ENCODE measurements at regions not wholly inside any gene's neighbourhood (a gene's known extent, or its start where the extent isn't known, plus 50 kb on each side); places are given as distances from the start of the nearest gene placed in this dataset.

DNA sequence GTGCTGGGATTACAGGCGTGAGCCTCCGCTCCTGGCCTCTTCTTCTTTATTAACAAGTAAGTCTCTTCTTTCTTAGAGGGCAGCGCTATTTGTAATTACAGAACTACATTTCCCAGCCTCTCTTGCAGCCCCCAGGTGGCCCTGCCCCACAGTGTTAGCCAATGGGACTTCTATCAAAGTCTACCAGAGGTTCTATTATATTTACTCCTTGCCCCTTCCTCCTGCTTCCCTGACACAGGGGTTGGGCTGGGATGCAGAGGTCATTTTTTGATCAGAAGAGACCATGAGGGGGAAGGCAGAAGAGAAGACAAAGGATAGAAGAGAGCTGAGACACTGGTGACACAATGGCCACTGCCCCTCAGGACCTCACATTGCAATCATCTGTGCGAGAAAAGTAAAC lies 224.2 kb downstream of the SYK start:
- Histone ChIP-seq H3K79me2 (ENCODE audit: low read length) (no peaks in the 10 kb centered on the region), H3K4me1 (ENCODE audit: insufficient read depth, low read length) (no peaks in the 10 kb centered on the region), H2AFZ (ENCODE audit: low read length) (no peak overlapping the region), H3K4me2 (ENCODE audit: low read length) (no peak overlapping the region), H3F3A (ENCODE audit: low read length, unreplicated experiment) (no peaks in the 10 kb centered on the region), H3K9ac (ENCODE audit: low read length) (no peak overlapping the region), H3K27ac (ENCODE audit: low read length) (no peak overlapping the region), H3K9me2 (replicated peaks; ENCODE audit: low read length) (no peaks in the 10 kb centered on the region), H3K9me3 (ENCODE audit: low read length) (no peaks in the 10 kb centered on the region), H3K4me3 (ENCODE audit: low read length) (no peak overlapping the region), H4K20me1 (ENCODE audit: low read length) (no peaks in the 10 kb centered on the region), H3K36me3 (ENCODE audit: low read depth, low read length) (no peaks in the 10 kb centered on the region), H3K27me3 (ENCODE audit: low read length) (no peaks in the 10 kb centered on the region)
- BruUV-seq (replicated peaks): no TSS peak
- ChIA-PET POLR2A (ENCODE audit: unreplicated experiment) (no interaction called here), CTCF (no interaction called here)
- DNase-seq (no peak), ATAC-seq (no peak)
- intact Hi-C loops (cut with micrococcal nuclease): no loop called here
- TF ChIP-seq, protein P1, sequence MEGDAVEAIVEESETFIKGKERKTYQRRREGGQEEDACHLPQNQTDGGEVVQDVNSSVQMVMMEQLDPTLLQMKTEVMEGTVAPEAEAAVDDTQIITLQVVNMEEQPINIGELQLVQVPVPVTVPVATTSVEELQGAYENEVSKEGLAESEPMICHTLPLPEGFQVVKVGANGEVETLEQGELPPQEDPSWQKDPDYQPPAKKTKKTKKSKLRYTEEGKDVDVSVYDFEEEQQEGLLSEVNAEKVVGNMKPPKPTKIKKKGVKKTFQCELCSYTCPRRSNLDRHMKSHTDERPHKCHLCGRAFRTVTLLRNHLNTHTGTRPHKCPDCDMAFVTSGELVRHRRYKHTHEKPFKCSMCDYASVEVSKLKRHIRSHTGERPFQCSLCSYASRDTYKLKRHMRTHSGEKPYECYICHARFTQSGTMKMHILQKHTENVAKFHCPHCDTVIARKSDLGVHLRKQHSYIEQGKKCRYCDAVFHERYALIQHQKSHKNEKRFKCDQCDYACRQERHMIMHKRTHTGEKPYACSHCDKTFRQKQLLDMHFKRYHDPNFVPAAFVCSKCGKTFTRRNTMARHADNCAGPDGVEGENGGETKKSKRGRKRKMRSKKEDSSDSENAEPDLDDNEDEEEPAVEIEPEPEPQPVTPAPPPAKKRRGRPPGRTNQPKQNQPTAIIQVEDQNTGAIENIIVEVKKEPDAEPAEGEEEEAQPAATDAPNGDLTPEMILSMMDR (conservative IDR thresholded peaks at IDR 0.05; ENCODE audit: low read depth, low read length): no peak
- no peak for TF ChIP-seq EZH2 (IDR thresholded peaks at IDR 0.05; ENCODE audit: low read length, unreplicated experiment)
- TF ChIP-seq EZH2phosphoT487 (IDR thresholded peaks at IDR 0.05; ENCODE audit: borderline replicate concordance, low read length): no peak

DNA sequence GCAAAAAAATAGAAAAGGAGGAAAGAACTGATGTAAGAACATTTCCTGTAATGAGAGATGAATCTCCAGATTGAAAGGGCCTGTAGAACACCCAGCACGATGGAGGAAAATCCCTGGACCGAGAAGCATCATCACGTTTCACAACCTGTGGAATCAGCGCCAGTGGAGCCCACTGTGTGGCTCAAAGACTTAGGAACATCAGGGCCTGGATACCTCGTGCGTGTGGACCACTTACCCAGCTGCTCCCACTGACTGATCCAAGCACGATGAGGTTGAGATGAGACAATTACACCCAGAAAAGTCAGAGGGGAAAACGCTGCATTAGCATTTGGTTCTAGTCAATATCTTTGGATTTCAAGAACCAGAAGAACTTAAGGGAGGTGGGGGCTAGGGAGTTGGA lies 224.6 kb downstream of the SYK start:
- no peaks in the 10 kb centered on the region for H3F3A ChIP-seq (ENCODE audit: low read length, unreplicated experiment)
- intact Hi-C loops (cut with micrococcal nuclease): no loop called here
- no peaks in the 10 kb centered on the region for H3K9me2 ChIP-seq (replicated peaks; ENCODE audit: low read length)
- no peaks in the 10 kb centered on the region for H3K9me3 ChIP-seq (ENCODE audit: low read length)
- no TSS peak for BruUV-seq (replicated peaks)
- H3K4me2 ChIP-seq (ENCODE audit: low read length): no peak overlapping the region
- no peak overlapping the region for H3K4me3 ChIP-seq (ENCODE audit: low read length)
- no peaks in the 10 kb centered on the region for H3K36me3 ChIP-seq (ENCODE audit: low read depth, low read length)
- no peaks in the 10 kb centered on the region for H4K20me1 ChIP-seq (ENCODE audit: low read length)
- H3K27ac ChIP-seq (ENCODE audit: low read length): no peak overlapping the region
- no peaks in the 10 kb centered on the region for H3K4me1 ChIP-seq (ENCODE audit: insufficient read depth, low read length)
- H3K9ac ChIP-seq (ENCODE audit: low read length): no peak overlapping the region
- TF ChIP-seq EZH2 (IDR thresholded peaks at IDR 0.05; ENCODE audit: low read length, unreplicated experiment) (no peak), EZH2phosphoT487 (IDR thresholded peaks at IDR 0.05; ENCODE audit: borderline replicate concordance, low read length) (no peak)
- TF ChIP-seq, protein P1 (conservative IDR thresholded peaks at IDR 0.05; ENCODE audit: low read depth, low read length): no peak
- ATAC-seq: no peak
- no peak overlapping the region for H2AFZ ChIP-seq (ENCODE audit: low read length)
- ChIA-PET CTCF (no interaction called here), POLR2A (ENCODE audit: unreplicated experiment) (no interaction called here)
- no peaks in the 10 kb centered on the region for H3K27me3 ChIP-seq (ENCODE audit: low read length)
- H3K79me2 ChIP-seq (ENCODE audit: low read length): no peaks in the 10 kb centered on the region
- DNase-seq: no peak

DNA sequence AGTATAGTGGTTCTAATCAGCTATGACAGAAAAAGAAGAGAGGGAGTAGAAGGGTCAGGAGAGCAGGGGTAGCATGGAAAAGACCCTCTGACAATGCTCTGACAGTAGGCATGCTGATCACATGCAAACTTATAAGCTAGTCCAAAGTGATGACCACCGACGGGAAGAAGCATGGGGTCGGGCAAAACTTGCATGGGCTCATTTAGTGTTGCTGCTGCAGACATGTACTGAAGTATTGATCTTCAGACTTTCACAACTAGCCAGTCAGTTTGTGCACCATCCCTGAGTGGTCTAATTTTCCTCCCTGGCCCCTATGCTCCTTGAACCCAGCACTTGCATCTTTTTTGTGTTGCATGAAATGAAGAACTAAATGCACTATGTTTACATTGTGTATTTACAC lies 225.4 kb downstream of the SYK start:
- Histone ChIP-seq H3K9me2 (replicated peaks; ENCODE audit: low read length) (no peaks in the 10 kb centered on the region), H3K36me3 (ENCODE audit: low read depth, low read length) (no peaks in the 10 kb centered on the region), H3K4me2 (ENCODE audit: low read length) (no peak overlapping the region), H4K20me1 (ENCODE audit: low read length) (no peaks in the 10 kb centered on the region), H3K27me3 (ENCODE audit: low read length) (no peaks in the 10 kb centered on the region), H3K9ac (ENCODE audit: low read length) (no peak overlapping the region), H3K27ac (ENCODE audit: low read length) (no peak overlapping the region), H3K9me3 (ENCODE audit: low read length) (no peaks in the 10 kb centered on the region), H3K4me1 (ENCODE audit: insufficient read depth, low read length) (no peaks in the 10 kb centered on the region), H3F3A (ENCODE audit: low read length, unreplicated experiment) (no peaks in the 10 kb centered on the region), H3K79me2 (ENCODE audit: low read length) (no peaks in the 10 kb centered on the region), H2AFZ (ENCODE audit: low read length) (no peak overlapping the region), H3K4me3 (ENCODE audit: low read length) (no peak overlapping the region)
- intact Hi-C loops (cut with micrococcal nuclease): no loop called here
- CTCF ChIA-PET: no interaction called here
- POLR2A ChIA-PET (ENCODE audit: unreplicated experiment): no interaction called here
- no peak for TF ChIP-seq EZH2phosphoT487 (IDR thresholded peaks at IDR 0.05; ENCODE audit: borderline replicate concordance, low read length)
- TF ChIP-seq, protein P1 (conservative IDR thresholded peaks at IDR 0.05; ENCODE audit: low read depth, low read length): no peak
- no peak for TF ChIP-seq EZH2 (IDR thresholded peaks at IDR 0.05; ENCODE audit: low read length, unreplicated experiment)
- DNase-seq: no peak
- no TSS peak for BruUV-seq (replicated peaks)
- no peak for ATAC-seq

Data from PC-3 (cell line).